Spleen (tissue), 11 donors: ENCODE measurements at regions not wholly inside any gene's neighbourhood (a gene's known extent, or its start where the extent isn't known, plus 50 kb on each side); places are given as distances from the start of the nearest gene placed in this dataset.

Experiments used
- DNase-seq: peaks from one replicate; pipeline ENCODE4 v3.0.0-alpha.2; 2020
- H3K27ac ChIP-seq, 8 donors: fragments of 200-600 bp; sonication (generic) in 7 of 8; 1 replicate in 4 of 8; 2 replicates in 4 of 8; pipeline versions ENCODE4 v1.5.0 to v1.8.0; 2016 to 2021; ENCODE audit warnings: inconsistent platforms in 4 of 8, mild to moderate bottlenecking in 4 of 8, moderate library complexity in 1 of 8
- H3K27me3 ChIP-seq, 7 donors: fragments of 200-600 bp; sonication (generic) in 6 of 7; replicated peaks in 1 of 7; 1 replicate in 4 of 7; 2 replicates in 3 of 7; pipeline versions ENCODE4 v1.5.0 to v1.8.0; 2016 to 2021; ENCODE audit warnings: inconsistent platforms in 3 of 7, mild to moderate bottlenecking in 1 of 7
- H3K36me3 ChIP-seq, 6 donors: fragments of 200-600 bp; sonication (generic) in 5 of 6; 1 replicate in 4 of 6; 2 replicates in 2 of 6; pipeline versions ENCODE4 v1.5.0 to v1.8.0; 2016 to 2021; ENCODE audit warnings: inconsistent platforms in 2 of 6
- H3K4me1 ChIP-seq, 6 donors: fragments of 200-600 bp; sonication (generic) in 5 of 6; 1 replicate in 3 of 6; 2 replicates in 3 of 6; pipeline versions ENCODE4 v1.5.0 to v1.8.0; 2016 to 2021; ENCODE audit warnings: inconsistent platforms in 3 of 6
- H3K4me3 ChIP-seq, 8 donors: fragments of 200-600 bp; sonication (generic) in 7 of 8; 1 replicate in 4 of 8; 2 replicates in 4 of 8; pipeline versions ENCODE4 v1.5.0 to v1.8.0; 2016 to 2021; ENCODE audit warnings: inconsistent platforms in 4 of 8, mild to moderate bottlenecking in 4 of 8, moderate library complexity in 2 of 8
- H3K9me3 ChIP-seq, 8 donors: fragments of 200-600 bp; sonication (generic) in 7 of 8; 1 replicate in 4 of 8; 2 replicates in 4 of 8; pipeline versions ENCODE4 v1.5.0 to v1.8.0; 2016 to 2021; ENCODE audit warnings: inconsistent platforms in 4 of 8
- POLR2A ChIP-seq, 3 donors: fragments of 450-650 bp; IDR thresholded peaks; one replicate each; pipeline ENCODE4 v1.5.1; 2017; ENCODE audit warnings: antibody characterized with exemption in 3 of 3, mild to moderate bottlenecking in 1 of 3
- POLR2AphosphoS5 ChIP-seq, 3 donors: sonication (generic); formaldehyde crosslinking; IDR thresholded peaks; one replicate each; pipeline ENCODE4 v1.5.1; 2017; ENCODE audit warnings: antibody characterized with exemption in 3 of 3
- WGBS, 5 donors: extraction: QIAGEN DNeasy Blood & Tissue Kit in 3 of 5; methylation state at CpG; one replicate each; pipeline versions ENCODE4 v1.1.5 to v1.1.7; 2013 to 2018; 5-methylcytosine and 5-hydroxymethylcytosine counted together
- intact Hi-C: fragments of 100-400 bp; cut with DNase I; formaldehyde crosslinking; loops from one replicate; pipeline ENCODE4 v1.15.0; 2023; ENCODE audit warnings: low total_unique reads
- TF ChIP-seq, protein P1 (sequence below), 11 experiments: fragments of 200-600 bp in 7 of 11; fragments of 450-650 bp in 4 of 11; sonication (generic) in 4 of 11; IDR thresholded peaks in 8 of 11; conservative IDR thresholded peaks in 3 of 11; 1 replicate in 7 of 11; 2 replicates in 4 of 11; pipeline versions ENCODE4 v1.4.0 to v1.8.0; 2016 to 2021; ENCODE audit warnings: antibody characterized with exemption in 11 of 11, inconsistent platforms in 4 of 11, mild to moderate bottlenecking in 1 of 11
- donor health status: healthy with polysubstance abuse.
- donor health status: DM: no; HTN: no; CAD: no; lungs with moderate emphysema.
- donor health status: DM: no; HTN: no; CAD: no.
- donor health status: Bipolar disorder and iron deficiency.
- donor health status: healthy.
- donor health status: DM: no; HTN: no; CAD: no.
- donor health status: DM: yes; HTN: yes; CAD: no.

DNA sequence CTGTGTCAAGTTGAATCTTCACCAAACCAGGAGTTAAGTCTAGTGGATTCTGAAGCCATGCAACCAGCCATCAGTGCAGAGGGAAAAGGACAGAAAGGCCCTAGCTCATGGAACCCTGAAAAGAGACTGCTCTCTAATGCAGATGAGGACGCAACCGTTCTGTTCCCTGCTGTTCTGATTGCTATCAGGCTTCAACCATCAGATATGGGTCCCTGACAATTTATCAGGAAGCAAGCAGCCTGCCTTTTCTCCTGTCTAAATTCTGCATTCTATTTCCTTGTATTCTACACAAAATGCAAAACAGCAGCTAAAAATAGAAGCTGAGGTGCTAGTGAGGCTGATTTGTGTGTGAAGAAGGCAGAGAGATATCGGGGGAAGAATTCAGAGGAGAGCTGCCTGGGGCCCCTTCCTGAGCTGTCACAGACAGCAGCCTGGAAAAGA, 68.4 kb upstream of the RTN4 start:
- Histone ChIP-seq H3K36me3 (no peaks in the 10 kb centered on the region), H3K27ac (no peak overlapping the region), H3K27me3 (no peaks in the 10 kb centered on the region), H3K4me1 (peaks cover 0 to 54% (median 20%) of the 10 kb centered on the region in 6 donors), H3K4me3 (no peak overlapping the region), H3K9me3 (no peaks in the 10 kb centered on the region)
- intact Hi-C loops = no loop called here
- WGBS, 5 donors = 18 to 30% (median 20%) methylated on average over 3 of the region's 3 CpGs
- no peak for DNase-seq
- TF ChIP-seq POLR2A (IDR thresholded peaks at IDR 0.05) = no peak
- TF ChIP-seq POLR2AphosphoS5 (IDR thresholded peaks at IDR 0.05) = no peak
- TF ChIP-seq, protein P1, sequence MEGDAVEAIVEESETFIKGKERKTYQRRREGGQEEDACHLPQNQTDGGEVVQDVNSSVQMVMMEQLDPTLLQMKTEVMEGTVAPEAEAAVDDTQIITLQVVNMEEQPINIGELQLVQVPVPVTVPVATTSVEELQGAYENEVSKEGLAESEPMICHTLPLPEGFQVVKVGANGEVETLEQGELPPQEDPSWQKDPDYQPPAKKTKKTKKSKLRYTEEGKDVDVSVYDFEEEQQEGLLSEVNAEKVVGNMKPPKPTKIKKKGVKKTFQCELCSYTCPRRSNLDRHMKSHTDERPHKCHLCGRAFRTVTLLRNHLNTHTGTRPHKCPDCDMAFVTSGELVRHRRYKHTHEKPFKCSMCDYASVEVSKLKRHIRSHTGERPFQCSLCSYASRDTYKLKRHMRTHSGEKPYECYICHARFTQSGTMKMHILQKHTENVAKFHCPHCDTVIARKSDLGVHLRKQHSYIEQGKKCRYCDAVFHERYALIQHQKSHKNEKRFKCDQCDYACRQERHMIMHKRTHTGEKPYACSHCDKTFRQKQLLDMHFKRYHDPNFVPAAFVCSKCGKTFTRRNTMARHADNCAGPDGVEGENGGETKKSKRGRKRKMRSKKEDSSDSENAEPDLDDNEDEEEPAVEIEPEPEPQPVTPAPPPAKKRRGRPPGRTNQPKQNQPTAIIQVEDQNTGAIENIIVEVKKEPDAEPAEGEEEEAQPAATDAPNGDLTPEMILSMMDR (IDR thresholded peaks at IDR 0.05 in 8 of 11, conservative IDR thresholded peaks at IDR 0.05 in 3 of 11) = no peak

DNA sequence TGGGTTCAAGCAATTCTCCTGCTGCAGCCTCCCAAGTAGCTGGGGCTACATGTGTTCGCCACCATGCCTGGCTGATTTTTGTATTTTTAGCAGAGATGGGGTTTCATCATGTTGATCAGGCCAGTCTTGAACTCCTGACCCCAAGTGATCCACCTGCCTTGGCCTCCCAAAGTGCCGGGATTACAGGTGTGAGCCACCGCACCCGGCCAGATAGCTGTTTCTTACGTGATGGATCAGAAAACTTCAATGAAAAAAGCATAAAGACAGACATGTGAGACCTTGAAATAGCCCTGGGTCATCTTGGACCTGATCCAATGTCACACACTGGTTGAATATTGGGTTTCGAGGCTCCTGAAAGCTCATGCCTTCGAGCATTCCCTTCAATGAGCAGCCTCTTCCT, 66.7 kb upstream of the RTN4 start:
- 88 to 93% (median 92%) methylated on average over 7 of the region's 7 CpGs for WGBS, 5 donors
- Histone ChIP-seq H3K27ac (no peak overlapping the region), H3K27me3 (no peaks in the 10 kb centered on the region), H3K36me3 (no peaks in the 10 kb centered on the region), H3K9me3 (no peaks in the 10 kb centered on the region), H3K4me1 (peaks cover 0 to 61% (median 31%) of the 10 kb centered on the region in 6 donors), H3K4me3 (no peak overlapping the region)
- intact Hi-C loops = no loop called here
- DNase-seq = no peak
- TF ChIP-seq POLR2A (IDR thresholded peaks at IDR 0.05) (no peak), POLR2AphosphoS5 (IDR thresholded peaks at IDR 0.05) (no peak)
- TF ChIP-seq, protein P1 (IDR thresholded peaks at IDR 0.05 in 8 of 11, conservative IDR thresholded peaks at IDR 0.05 in 3 of 11) = no peak

DNA sequence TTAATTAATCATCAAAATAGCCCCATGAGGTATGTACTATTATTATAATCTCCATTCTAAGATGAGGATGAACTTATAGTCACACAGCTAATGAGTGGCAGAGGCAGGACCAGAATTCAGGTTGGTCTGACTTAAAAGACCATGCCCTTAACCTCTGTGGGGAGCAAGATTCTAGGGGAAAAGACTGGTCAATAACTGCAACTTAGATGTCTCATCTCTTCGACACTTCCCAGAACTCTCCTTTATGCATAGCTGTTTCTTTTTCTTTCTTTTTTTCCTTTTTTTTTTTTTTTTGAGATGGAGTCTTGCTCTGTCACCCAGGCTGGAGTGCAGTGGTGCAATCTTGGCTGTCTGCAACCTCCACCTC, 66.3 kb upstream of the RTN4 start:
- 94 to 100% (median 100%) methylated on average over 1 of the region's 1 CpG for WGBS, 5 donors
- TF ChIP-seq, protein P1 (IDR thresholded peaks at IDR 0.05 in 8 of 11, conservative IDR thresholded peaks at IDR 0.05 in 3 of 11) = no peak
- no peak for TF ChIP-seq POLR2AphosphoS5 (IDR thresholded peaks at IDR 0.05)
- TF ChIP-seq POLR2A (IDR thresholded peaks at IDR 0.05) = no peak
- no peaks in the 10 kb centered on the region for H3K9me3 ChIP-seq
- DNase-seq = no peak
- H3K27me3 ChIP-seq = no peaks in the 10 kb centered on the region
- H3K36me3 ChIP-seq = no peaks in the 10 kb centered on the region
- intact Hi-C loops = no loop called here
- no peak overlapping the region for H3K27ac ChIP-seq
- H3K4me3 ChIP-seq = no peak overlapping the region
- peaks cover 0 to 61% (median 34%) of the 10 kb centered on the region in 6 donors for H3K4me1 ChIP-seq

DNA sequence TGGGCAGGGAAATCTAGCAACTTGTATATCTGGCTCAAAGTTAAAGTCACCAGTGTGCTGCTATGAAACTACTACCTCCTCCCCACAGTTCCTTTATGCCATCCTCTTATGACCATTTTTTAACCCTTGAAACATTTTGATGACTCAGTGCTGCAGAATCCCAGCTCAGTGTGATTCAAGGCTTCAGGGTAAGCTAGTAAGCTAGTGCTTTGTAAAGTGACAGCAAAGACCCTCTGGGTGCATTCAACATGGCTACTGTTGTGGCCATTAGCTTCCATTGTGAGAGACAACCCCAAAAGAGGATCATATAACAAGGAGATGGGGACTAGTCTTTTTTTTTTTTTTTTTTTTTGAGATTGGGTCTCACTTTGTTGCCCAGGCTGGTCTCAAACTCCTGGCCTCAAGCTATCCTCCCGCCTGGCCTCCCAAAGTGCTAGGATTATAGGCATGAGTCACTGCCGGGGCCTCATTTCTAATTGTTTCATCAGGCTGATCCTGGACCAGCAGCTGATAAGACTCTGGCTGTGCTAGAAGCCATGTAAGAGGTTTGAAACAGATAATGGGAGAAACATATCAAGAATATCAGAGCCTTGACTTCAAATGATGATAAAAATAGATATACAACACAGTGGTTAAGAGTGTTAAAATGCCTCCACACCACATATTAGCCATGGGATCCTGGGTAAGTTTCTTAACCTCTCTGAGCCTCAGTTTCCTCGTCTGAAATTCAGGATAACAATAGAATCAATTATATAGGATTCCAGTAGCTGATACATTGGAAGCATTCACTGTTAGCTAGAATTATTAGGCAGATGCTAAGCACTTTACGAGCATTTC, 65.7 kb upstream of the RTN4 start:
- TF ChIP-seq POLR2AphosphoS5 (IDR thresholded peaks at IDR 0.05) (no peak), POLR2A (IDR thresholded peaks at IDR 0.05) (no peak)
- TF ChIP-seq, protein P1 (IDR thresholded peaks at IDR 0.05 in 8 of 11, conservative IDR thresholded peaks at IDR 0.05 in 3 of 11) = no peak
- Histone ChIP-seq H3K27ac (no peak overlapping the region), H3K27me3 (no peaks in the 10 kb centered on the region), H3K9me3 (no peaks in the 10 kb centered on the region), H3K36me3 (no peaks in the 10 kb centered on the region), H3K4me3 (no peak overlapping the region), H3K4me1 (peaks cover 0 to 61% (median 37%) of the 10 kb centered on the region in 6 donors)
- intact Hi-C loops = no loop called here
- WGBS, 5 donors = 69 to 93% (median 83%) methylated on average over 4 of the region's 4 CpGs
- no peak for DNase-seq
